ENCODE measurements at regions not wholly inside any gene's neighbourhood (a gene's known extent, or its start where the extent isn't known, plus 50 kb on each side); places are given as distances from the start of the nearest gene placed in this dataset.

GRCh38 chr10:117818721-117819120 is 228.0 kb downstream of the RAB11FIP2 start:
- 0% methylated on average over 1 of the region's 1 CpG for WGBS (ENCODE audit: insufficient coverage, insufficient replicate concordance, low lambda C conversion rate, missing lambda C conversion rate)
- no peaks in the 10 kb centered on the region for H4K20me1 ChIP-seq (ENCODE audit: control insufficient read depth, insufficient read depth)
- in situ Hi-C loops (cut with MboI) = no loop called here
- TF ChIP-seq CTCF (IDR thresholded peaks at IDR 0.05 in 2 of 3, conservative IDR thresholded peaks at IDR 0.05 in 1 of 3; ENCODE audit: control insufficient read depth in 2 of 3, extremely low read depth in 1 of 3, insufficient read depth in 1 of 3, low read depth in 3 of 3, low read length in 3 of 3) = no peak
- TF ChIP-seq RAD51 (IDR thresholded peaks at IDR 0.05) = no peak
- no peak for TF ChIP-seq ZNF687 (IDR thresholded peaks at IDR 0.05)
- no peak for TF ChIP-seq TCF12 (IDR thresholded peaks at IDR 0.05; ENCODE audit: low read depth, low read length)
- TF ChIP-seq TAF1 (IDR thresholded peaks at IDR 0.05; ENCODE audit: borderline replicate concordance, low read depth, low read length) = no peak
- TF ChIP-seq NFIC (IDR thresholded peaks at IDR 0.05; ENCODE audit: low read depth, low read length) = no peak
- no peak for TF ChIP-seq REST (IDR thresholded peaks at IDR 0.05; ENCODE audit: low read depth, low read length)
- no peak for TF ChIP-seq MAX (IDR thresholded peaks at IDR 0.05; ENCODE audit: low read depth, low read length)
- TF ChIP-seq ZSCAN29 (IDR thresholded peaks at IDR 0.05) = no peak
- no peak for TF ChIP-seq POLR2AphosphoS2 (IDR thresholded peaks at IDR 0.05; ENCODE audit: low read depth, low read length)
- TF ChIP-seq CBX3 (IDR thresholded peaks at IDR 0.05; ENCODE audit: borderline replicate concordance, low read depth) = no peak
- no peak for TF ChIP-seq ZNF24 (IDR thresholded peaks at IDR 0.05)
- TF ChIP-seq BMI1 (IDR thresholded peaks at IDR 0.05; ENCODE audit: borderline replicate concordance) = no peak
- no peak for TF ChIP-seq ZBTB33 (IDR thresholded peaks at IDR 0.05)

More at GRCh38 chr10:117818721-117819120, 228.0 kb downstream of the RAB11FIP2 start:
- H3K27ac ChIP-seq (ENCODE audit: control insufficient read depth, insufficient read depth) = no peak overlapping the region
- ChIA-PET CTCF (no interaction called here), POLR2A (no interaction called here), SMC1A (ENCODE audit: uncharacterized antibody, unreplicated experiment) (interaction anchor here (1.0 kb wide), 1 partner anchor 158 kb away, joined by 3 read pairs; no protein-coding TSS in a partner anchor), RAD21 (ENCODE audit: unreplicated experiment) (no interaction called here)
- H2AFZ ChIP-seq (ENCODE audit: control insufficient read depth, low read depth, low read length) = no peak overlapping the region
- DNase-seq (ENCODE audit: low read depth, low spot score) (no peak), FAIRE-seq (no peak), ATAC-seq (no peak)
- intact Hi-C loops (cut with micrococcal nuclease; ENCODE audit: unreplicated experiment) = no loop called here
- BruUV-seq (replicated peaks) = no TSS peak
- no peaks in the 10 kb centered on the region for H3K4me1 ChIP-seq (ENCODE audit: control insufficient read depth, insufficient read depth, low read length)
- H3K36me3 ChIP-seq (ENCODE audit: control insufficient read depth in 2 of 2, insufficient read depth in 2 of 2, low read length in 1 of 2) = no peaks in the 10 kb centered on the region
- no peak overlapping the region for H3K4me3 ChIP-seq
- no peak overlapping the region for H3K4me2 ChIP-seq (ENCODE audit: control insufficient read depth, insufficient read depth)
- H3K79me2 ChIP-seq (ENCODE audit: control insufficient read depth, insufficient read depth, low read length) = no peaks in the 10 kb centered on the region
- H3K9me3 ChIP-seq (replicated peaks; ENCODE audit: control insufficient read depth, insufficient read depth, low read length) = no peaks in the 10 kb centered on the region
- H3K27me3 ChIP-seq (replicated peaks in 1 of 2; ENCODE audit: control insufficient read depth in 2 of 2, insufficient read depth in 2 of 2, low read length in 1 of 2) = no peaks in the 10 kb centered on the region
- no peak overlapping the region for H3K9ac ChIP-seq (ENCODE audit: control insufficient read depth, insufficient read depth, low read length)

All from GM12878 (cell line).